ENCODE measurements at regions not wholly inside any gene's neighbourhood (a gene's known extent, or its start where the extent isn't known, plus 50 kb on each side); places are given as distances from the start of the nearest gene placed in this dataset.
A peak's percentile ranks its signal among the peaks of the same experiment; 100 is the strongest.

- no peak for DNase-seq
Observed at GRCh38 chr1:232555494-232556210, 74.3 kb downstream of the SIPA1L2 start.

- no peak for DNase-seq
Observed at GRCh38 chr1:232554409-232554808, 75.5 kb downstream of the SIPA1L2 start.

DNA sequence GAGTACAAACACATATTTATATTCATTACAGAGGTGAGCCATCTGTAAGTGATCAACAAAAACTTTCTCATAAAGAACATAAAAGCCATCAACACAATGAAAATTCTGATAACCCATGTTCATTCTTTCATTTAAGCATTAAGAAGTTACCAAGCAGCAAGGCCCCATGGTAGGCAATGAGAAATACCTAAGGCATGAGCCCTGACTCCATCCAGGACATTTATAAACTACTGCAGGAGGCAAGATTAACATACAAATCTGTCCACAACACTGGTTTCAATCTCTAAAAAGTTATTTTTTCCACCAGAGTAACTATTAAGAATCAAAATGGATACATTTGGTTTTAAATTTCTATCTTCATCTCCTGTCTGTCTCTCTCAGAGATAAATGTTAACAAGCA is 76.1 kb downstream of the SIPA1L2 start:
- peak; percentile 50 for DNase-seq

- peak; percentile 17 for DNase-seq
Observed at GRCh38 chr1:232553050-232553754, 76.7 kb downstream of the SIPA1L2 start.

DNA sequence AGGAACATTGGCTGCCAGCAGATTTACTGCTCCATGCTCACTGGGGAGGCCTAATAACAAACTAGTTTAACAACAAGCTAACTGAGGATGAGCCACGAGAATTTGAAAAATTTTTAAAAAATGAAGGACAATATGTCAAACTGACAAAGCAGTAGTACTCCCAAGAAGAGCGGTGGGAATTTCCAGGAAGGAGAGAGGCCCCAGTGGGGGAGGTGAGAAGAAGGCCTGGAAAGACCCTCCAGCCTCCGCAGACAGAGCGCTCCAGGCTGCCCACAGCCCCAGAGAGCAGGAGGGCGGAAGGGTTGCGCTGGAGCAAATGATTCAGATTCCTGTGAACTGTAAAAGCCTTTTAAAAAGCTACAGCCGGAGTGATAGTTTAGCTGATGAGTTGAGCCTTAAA is 78.5 kb downstream of the SIPA1L2 start:
- DNase-seq = peak; percentile 52

- DNase-seq = no peak
Observed at GRCh38 chr1:232550007-232550406, 79.9 kb downstream of the SIPA1L2 start.

DNA sequence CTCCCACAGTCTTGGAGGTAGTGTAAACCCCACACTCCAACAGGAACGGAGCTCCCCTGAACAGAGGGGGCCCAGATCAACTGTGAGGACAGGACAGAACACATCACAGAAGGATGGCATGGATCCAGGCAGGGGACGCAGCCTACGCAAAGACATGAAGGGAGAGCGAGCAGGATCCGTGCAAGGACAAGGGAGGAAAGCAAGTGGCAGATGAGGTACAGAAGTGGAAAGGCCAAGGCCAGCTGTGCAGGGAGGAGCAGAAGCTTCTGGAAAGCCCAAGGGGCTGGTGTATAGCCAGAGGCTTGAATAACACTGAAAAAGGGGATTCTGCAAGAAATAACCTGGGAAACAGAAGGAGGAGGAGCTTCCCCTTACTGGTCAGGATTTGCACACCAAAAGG is 81.2 kb downstream of the SIPA1L2 start:
- no peak for DNase-seq

DNA sequence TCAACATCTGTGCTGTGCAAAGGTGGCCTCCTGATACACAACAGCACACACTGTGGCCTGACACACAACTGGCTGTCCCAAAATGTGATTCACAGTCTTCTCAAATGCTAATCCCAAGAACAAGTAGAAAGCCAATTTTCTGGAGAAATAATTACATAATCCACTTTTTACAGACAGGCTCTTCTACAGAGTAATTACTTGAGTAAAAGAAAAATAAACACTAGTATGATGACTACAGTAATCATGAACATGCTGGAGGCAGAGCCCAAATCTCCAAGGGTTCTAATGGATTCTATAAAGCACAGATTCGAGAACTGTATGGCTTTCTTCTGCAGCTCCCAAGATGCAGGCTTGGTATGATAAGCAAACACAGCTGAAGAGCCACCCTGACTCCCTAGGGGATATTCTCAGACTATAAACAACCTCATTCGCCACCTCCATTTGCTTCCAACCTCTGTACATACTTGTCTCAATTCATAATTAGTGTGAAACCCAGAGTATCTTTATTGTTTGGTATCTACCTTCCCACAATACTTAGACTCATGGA is 81.9 kb downstream of the SIPA1L2 start:
- DNase-seq = no peak

DNA sequence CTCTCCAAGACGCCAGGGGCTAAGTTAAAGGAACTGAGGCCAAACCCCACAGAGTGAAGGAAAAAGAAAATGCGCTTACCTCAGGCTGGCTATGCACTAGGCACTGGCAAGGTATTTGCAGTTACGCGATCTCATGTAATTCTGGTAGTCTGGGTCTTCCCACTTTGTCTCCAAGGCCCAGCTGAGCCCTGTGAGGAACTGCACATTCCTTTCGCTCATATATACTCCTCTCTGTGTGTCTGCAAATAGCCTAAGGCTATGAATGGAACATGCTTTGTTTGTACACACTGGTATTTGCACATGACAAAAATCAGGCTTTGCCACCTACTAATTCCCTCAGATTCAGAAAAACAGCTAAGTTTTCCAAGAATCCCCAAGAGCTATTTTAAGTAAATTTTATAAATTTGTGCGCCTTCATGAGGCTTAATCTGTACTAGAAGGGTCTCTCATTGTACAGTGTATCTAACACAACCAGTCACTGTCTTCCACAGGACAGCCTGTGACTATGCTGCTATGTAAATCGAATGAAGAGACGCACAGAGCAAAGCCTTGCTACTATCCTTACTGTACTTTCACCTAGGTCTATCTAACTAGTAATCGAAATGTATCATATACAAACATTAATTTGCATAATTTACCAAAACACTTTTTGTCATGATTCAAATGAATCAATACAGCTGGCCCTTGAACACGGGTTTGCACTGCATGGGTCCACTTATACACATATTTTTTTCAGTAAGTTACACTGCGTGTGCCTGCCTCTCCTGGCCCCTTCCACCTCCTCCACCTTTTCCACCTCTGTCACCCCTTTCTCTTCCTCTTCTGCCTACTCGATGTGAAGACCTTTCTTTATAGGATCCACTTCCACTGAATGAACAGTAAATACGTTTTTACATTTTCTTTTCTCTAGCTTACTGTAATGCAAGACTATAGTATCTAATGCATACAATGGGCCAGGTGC is 87.0 kb downstream of the SIPA1L2 start:
- no peak for DNase-seq

DNA sequence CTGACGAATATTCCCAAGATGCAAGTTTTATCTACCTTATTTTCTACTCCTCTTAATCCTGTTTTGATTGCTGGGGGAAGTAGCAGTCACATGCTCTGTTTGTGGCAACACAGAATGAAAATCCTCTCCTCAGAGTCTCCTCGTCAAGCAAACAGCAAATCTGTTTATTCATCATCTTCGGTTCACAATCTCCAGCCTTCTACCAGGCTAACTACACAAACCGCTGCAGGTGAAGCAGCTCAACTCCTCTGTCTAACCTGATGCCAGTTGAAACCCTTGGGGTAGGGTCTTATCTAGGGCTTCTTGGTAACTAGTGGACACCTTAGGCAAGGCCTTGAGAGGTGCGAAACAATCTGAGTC is 91.0 kb downstream of the SIPA1L2 start:
- no peak for DNase-seq

- peak; percentile 35 for DNase-seq
Observed at GRCh38 chr1:232538224-232538942, 91.5 kb downstream of the SIPA1L2 start.

GRCh38 chr1:232534552-232535517 is 95.1 kb downstream of the SIPA1L2 start:
- DNase-seq = peak; percentile 5

DNA sequence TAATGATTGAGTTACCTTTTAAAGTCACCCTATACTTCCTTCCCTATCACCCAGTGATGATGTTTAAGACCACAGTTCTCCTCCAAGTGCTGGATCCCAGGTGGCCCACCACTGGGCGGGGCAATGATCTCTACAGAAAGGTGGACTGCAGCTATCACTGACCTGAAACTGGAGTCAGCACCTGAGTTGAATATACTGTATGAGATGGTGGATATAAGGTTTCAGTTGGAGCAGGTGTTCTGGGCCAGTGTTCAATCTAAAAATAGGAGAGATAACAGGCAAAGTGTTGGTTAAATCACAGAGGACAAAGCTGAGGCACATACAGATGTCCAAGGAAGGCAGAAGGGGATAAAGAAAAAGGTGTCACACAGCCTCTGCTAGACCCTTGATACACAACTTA is 96.6 kb downstream of the SIPA1L2 start:
- DNase-seq = no peak

DNA sequence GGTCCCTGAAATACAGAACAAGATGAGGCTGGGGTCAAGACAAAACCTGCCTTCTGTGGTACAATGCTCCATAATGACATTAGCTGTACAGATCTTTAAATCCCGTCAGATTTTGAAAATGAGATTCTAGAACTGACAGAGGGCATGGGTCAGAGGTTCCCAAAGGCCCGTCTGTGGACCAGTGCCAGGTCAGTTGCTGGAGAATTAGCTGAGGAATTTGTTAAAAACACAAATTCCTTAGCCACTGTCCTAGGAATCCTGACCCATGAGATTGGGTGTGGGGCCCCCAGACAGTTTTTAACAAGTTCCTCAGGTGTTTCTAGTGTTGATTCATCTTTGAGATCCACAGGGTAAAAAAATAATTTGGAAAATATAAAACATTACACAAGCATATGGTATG is 97.0 kb downstream of the SIPA1L2 start:
- DNase-seq = no peak

- DNase-seq = no peak
Observed at GRCh38 chr1:232531291-232531690, 98.6 kb downstream of the SIPA1L2 start.

DNA sequence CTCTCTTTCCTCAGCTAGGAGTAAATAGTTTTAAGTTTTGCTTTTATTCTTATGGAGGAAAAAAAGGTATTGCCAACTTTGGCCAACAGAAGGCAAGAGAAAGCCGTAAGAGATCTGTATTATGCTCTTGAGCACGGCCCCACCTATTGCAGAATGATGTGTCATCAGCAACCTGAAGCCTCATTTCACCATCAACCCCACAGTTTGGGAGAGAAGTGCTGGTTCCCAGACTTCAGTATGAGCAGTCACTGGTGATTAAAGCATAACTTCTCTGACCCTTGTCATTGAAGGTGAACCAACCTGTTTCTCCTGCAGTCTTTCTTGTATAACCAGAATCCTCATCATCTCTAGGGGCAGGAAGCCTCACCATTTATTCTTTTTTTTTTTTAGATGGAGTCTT is 100.2 kb downstream of the SIPA1L2 start:
- DNase-seq = no peak

- DNase-seq = no peak
Observed at GRCh38 chr1:232528472-232529089, 101.4 kb downstream of the SIPA1L2 start.

- no peak for DNase-seq
Observed at GRCh38 chr1:232524056-232524455, 105.9 kb downstream of the SIPA1L2 start.

- no peak for DNase-seq
Observed at GRCh38 chr1:232522189-232522588, 107.7 kb downstream of the SIPA1L2 start.

GRCh38 chr1:232521660-232522059 is 108.3 kb downstream of the SIPA1L2 start:
- no peak for DNase-seq

- no peak for DNase-seq
Observed at GRCh38 chr1:232519186-232519585, 110.7 kb downstream of the SIPA1L2 start.

All from fibroblast of upper back skin (primary cell).